HepG2 (cell line): ENCODE measurements at regions not wholly inside any gene's neighbourhood (a gene's known extent, or its start where the extent isn't known, plus 50 kb on each side); places are given as distances from the start of the nearest gene placed in this dataset.

Experiments used
- TCF7 ChIP-seq: sonication (generic); IDR thresholded peaks from 2 replicates; pipeline ENCODE4 v1.6.1; 2016; ENCODE audit warnings: antibody characterized with exemption, low read depth
- ZKSCAN8 ChIP-seq: IDR thresholded peaks from 2 replicates; pipeline ENCODE4 v1.6.1; 2016; ENCODE audit warnings: borderline replicate concordance, missing genetic modification reagents, missing compliant biosample characterization
- ZNF564 ChIP-seq: sonication (generic); formaldehyde crosslinking; IDR thresholded peaks from 2 replicates; pipeline ENCODE4 v1.8.1; 2023; ENCODE audit warnings: mild to moderate bottlenecking, missing genetic modification reagents

DNA sequence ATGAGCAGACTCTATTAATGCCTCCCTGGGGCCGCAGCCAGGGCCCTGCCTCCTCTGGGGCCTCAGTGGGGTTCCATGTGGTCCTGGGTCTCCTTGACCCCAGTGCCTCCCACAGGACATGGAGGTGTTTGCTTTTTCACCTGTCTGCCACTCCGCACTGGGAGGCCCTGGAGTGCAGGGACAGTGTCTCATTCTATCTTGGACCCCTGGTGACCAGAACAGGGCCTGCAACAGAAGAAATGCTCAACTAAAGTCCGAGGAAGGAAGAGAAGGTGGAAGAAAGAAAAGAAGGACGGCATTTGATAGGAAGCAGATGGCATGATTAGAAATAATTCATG is 243.2 kb downstream of the CDK5RAP2 start:
- TF ChIP-seq ZNF564 (no peak), ZKSCAN8 (CRISPR knock-in tag) (no peak), TCF7 (no peak)
